DOHH2 (cell line): ENCODE measurements at regions not wholly inside any gene's neighbourhood (a gene's known extent, or its start where the extent isn't known, plus 50 kb on each side); places are given as distances from the start of the nearest gene placed in this dataset.
"Not testable (repeated sequence)": the region's sequence is repeated elsewhere in the genome, so short reads cannot be mapped to it uniquely, and the experiment has no call there.

Experiments used
- EZH2phosphoT487 ChIP-seq: fragments of 200-600 bp; sonication (generic); IDR thresholded peaks from 2 replicates; pipeline ENCODE4 v1.6.1; 2017; ENCODE audit warnings: borderline replicate concordance, mild to moderate bottlenecking, antibody characterized with exemption, low read length, moderate library complexity, mixed read lengths
- TF ChIP-seq, protein P1 (sequence below): fragments of 200-600 bp; sonication (generic); IDR thresholded peaks from one replicate; pipeline ENCODE4 v1.5.1; 2014; ENCODE audit warnings: antibody characterized with exemption, mild to moderate bottlenecking, low read depth, low read length; ENCODE audit not compliant: poor library complexity, severe bottlenecking

DNA sequence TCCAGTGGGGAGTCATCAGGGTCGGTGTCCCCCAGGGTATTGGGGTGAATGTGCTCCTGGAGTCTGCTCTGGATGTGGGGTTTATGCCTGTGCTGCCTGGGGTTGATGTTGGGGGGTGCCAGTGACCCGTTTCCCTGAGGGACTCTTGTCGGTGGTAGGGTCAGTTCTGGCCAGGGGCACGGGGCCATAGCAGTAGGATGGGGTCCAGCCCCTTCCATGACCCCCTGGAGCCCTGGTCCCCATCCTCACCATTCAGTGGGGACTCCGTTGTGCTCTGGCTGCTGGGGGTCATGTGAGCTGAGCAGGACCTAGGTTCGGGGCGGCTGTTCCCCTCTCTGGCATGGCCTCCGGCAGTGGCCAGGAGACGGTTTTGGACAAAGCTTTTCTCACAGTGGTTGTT is 530.8 kb downstream of the GOLGA6L6 start:
- TF ChIP-seq, protein P1, sequence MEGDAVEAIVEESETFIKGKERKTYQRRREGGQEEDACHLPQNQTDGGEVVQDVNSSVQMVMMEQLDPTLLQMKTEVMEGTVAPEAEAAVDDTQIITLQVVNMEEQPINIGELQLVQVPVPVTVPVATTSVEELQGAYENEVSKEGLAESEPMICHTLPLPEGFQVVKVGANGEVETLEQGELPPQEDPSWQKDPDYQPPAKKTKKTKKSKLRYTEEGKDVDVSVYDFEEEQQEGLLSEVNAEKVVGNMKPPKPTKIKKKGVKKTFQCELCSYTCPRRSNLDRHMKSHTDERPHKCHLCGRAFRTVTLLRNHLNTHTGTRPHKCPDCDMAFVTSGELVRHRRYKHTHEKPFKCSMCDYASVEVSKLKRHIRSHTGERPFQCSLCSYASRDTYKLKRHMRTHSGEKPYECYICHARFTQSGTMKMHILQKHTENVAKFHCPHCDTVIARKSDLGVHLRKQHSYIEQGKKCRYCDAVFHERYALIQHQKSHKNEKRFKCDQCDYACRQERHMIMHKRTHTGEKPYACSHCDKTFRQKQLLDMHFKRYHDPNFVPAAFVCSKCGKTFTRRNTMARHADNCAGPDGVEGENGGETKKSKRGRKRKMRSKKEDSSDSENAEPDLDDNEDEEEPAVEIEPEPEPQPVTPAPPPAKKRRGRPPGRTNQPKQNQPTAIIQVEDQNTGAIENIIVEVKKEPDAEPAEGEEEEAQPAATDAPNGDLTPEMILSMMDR = not testable (repeated sequence)
- not testable (repeated sequence) for TF ChIP-seq EZH2phosphoT487
